ENCODE measurements at regions not wholly inside any gene's neighbourhood (a gene's known extent, or its start where the extent isn't known, plus 50 kb on each side); places are given as distances from the start of the nearest gene placed in this dataset.

DNA sequence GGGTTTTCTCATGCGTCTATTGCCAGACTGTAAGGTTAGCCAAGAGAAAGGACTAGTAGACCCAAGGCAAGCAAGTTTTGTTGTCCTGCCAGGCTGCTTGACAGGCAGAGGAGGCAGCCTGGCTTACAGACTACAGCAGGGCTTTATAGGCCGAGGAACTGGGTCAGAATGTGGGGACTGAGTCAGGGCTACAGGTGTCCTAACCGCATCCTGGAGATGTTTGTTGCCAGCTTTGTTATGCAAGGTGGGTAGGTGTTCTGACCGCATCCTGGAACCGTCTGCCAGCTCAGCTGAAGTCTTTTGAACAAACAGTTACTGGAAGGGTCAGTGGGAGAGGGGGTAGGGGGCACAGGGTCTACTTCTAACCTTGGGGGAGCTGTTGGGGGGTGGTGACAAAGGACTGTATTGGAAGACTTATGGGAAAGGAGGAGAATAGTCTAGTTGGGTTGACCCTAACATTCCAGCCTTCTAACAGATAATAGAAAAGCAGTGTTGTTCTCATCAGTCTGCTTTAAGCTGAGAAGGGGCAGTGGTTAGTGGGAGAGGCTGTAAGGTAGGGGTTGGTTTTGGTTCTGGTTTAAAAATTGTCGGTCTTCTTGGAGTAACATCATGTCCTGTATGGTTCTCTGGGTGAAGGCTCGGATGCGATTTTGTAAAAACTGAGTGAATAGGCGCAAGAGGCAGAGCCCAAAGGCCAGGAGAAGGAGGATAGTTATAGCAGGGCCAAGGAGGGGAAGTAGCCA is 913.8 kb upstream of the SLITRK5 start:
- DNase-seq: no peak

DNA sequence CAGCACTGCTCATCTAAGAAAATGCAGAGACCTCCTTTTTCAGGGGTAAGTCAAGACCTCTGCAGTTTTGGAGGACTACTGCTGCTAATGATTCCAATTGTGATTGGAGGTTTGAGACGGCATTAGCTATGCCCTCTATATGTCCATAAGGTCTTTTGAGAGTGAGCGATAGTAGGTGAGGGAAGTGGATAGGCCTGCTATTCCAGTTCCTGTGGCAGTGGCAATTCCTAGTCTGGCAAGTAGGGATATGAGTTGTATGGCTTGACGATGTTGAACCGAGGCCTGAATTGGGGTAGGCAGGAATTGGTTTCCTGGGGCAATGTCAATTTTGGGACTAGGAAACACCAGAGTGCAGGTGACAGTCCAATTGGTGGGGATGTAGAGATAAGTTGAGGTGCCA is 913.1 kb upstream of the SLITRK5 start:
- no peak for DNase-seq

DNA sequence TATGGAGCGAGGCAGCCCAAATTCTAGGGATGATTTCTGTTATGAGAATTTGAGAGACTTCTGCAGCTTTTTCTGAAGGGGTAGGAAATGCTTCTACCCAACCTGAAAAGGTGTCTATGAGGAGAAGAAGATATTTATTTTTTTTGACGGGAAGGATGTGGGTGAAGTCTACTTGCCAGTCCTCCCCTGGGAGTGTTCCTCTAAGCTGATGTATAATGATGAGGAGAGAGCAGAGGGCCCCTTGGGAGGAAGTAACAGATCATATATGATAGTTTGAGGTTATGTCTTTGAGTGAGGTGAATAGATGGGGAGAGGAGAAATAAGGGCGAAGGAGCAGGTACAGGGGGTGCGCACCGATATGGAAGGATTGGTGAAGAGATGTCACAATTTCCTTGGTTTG is 910.6 kb upstream of the SLITRK5 start:
- no peak for DNase-seq

DNA sequence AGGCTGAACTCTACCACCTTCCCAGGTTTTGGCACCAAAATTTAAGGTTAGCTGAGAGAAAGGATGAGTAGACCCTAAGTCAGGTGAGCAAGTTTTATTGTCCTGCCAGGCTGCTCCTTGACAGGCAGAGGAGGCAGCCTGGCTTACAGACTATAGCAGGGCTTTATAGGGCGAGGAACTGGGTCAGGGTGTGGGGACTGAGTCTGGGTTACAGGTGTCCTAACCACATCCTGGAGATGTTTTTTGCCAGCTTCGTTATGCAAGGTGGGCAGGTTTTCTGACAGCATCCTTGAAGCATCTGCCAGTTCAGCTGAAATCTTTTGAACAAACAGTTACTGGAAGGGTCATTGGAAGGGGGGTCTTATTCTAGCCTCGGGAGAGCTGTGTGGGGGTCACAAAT is 905.7 kb upstream of the SLITRK5 start:
- no peak for DNase-seq

DNA sequence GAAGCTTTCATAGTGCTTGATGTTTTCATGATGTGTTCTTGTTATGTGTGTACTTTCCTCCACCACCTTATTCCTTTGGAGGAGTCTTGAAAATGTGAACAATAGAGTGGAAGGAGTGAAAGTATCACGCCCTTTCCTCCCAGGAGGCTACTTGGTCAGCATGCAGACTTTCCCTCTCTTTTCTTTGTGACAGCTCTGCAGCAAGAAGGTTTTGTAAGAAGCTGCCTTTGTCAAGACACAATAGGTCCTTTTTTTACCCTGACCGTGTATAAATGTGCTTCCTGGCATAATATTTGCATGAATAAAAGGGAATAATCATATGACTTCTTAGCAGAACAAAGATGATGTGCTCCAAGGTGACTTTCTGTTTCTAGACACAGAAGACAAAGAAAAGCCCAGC is 882.6 kb upstream of the SLITRK5 start:
- no peak for DNase-seq

DNA sequence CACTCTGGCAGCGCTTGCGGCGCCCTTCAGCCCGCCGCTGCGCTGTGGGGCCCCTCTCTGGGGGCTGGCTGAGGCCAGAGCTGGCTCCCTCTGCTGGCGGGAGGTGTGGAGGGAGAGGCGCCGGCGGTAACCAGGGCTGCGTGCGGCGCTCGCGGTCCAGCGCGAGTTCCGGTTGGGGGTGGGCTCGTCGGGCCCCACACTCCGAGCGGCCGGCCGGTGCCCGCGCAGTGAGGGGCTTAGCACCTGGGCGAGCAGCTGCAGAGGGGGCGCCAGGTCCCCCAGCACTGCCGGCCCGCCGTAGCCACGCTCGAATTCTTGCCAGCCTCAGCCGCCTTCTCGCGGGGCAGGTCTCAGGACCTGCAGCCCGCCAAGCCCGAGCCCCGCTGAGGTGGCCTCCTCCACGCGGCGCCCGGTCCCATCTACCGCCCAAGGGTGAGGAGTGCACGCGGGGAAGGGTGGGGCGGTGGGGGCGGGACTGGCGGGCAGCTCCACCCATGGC is 879.0 kb upstream of the SLITRK5 start:
- DNase-seq: no peak

DNA sequence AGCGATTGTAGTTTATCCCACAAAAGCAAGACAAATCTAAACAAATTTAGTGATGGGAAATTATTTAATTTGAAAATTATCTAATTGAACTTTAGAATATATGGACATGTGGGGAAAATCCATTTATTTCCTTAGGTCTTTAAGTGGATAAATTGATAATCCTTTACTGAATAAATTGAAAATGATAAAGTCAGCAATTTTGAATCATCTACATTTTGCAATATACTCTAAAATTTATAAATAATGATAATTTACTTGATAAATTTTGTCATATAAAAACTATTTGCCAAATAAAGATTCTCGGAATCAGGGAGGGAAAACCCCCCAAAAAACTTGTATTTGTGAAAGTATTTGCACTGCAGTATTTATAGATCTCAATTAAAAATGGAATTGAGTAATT is 875.3 kb upstream of the SLITRK5 start:
- no peak for DNase-seq

DNA sequence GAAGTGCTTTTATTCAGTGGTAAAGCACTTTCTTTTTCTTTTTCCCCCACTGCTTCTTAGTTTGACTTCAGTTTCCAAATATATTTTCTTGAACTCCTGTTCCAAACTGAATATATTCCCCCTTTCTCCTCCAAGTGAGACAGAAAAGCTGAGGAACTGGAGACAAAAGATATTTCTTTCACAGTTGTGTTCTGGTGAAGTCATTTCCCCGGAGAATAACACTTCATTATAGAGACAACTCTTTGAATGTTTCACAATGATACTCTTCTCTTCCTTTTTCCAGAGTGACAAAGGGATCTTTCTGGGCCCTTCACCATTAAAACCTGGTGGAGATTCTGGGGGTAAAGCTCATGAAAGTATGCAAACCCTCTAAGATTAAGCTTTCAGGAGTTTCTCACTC is 860.8 kb upstream of the SLITRK5 start:
- no peak for DNase-seq

DNA sequence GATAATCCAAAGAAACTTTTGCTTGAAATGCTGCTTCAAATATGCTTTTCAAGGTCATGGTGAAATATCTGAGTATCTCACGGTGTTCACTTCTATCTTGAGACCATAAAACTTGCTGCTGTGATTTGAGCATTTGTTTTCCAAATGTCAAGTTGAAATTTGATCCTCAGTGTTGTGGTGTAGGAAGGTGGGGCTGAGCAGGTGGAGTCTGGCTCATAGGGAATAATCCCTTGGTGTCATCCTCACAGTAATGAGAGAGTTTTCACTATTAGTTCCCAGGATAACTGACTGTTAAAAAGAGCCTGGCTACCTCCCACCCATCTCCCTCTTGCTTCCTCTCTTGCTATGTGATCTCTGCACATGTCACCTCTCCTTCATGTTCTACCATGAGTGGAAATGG is 858.0 kb upstream of the SLITRK5 start:
- no peak for DNase-seq

DNA sequence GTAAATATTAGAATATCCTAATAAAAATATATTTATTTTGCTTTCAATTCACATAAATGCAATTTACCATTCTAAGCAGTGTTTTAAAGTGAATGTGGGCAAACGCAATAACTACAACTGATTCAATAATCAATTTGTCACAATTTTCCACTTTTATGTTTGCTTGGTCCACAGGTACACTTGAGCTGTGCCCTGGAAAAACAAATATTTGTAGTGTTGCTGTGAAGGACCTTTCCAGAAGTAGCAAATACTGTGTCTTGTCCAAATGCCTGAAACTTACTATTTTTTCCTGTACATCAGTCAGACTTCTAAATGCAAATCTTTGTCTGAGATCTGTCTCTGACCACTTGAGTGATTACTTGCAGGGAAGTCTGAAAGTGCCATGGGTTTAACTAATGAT is 845.8 kb upstream of the SLITRK5 start:
- DNase-seq: no peak

DNA sequence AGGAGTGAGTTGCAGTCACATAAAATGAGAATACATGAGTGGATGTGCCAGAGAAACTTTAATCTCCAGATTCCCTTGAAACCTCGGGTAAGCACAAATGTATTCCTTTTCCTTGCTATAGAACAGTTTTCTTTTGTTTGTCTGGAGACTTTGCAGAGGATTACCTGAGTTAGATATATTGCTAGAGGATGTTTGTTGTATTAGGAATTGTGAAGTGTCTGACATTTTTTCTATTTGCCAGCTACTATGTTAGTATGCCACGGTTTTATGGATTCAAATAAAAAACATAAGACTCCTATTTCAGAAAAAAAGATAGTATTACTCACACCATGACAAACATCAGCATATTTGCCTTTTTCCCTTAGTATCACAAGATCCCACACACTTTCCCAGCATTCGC is 844.9 kb upstream of the SLITRK5 start:
- DNase-seq: no peak

DNA sequence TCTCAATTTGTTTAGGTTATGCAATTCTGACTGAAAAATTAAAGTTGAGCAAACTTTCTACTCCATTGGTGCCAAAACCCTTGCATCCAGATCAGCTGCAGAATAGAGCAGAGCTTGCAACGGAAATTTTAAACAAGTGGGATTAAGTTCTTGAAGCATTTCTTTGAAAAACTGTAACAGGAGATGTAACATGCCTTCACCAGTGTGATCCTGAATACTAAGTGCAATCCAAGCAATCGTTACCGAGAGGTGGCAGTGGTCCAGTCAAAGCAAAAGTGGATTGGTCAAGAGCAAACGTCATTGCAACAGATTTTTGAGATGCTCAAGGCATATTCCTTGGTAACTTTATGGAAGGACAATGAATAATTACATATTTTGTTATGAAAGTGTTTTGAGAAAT is 841.1 kb upstream of the SLITRK5 start:
- DNase-seq: no peak

DNA sequence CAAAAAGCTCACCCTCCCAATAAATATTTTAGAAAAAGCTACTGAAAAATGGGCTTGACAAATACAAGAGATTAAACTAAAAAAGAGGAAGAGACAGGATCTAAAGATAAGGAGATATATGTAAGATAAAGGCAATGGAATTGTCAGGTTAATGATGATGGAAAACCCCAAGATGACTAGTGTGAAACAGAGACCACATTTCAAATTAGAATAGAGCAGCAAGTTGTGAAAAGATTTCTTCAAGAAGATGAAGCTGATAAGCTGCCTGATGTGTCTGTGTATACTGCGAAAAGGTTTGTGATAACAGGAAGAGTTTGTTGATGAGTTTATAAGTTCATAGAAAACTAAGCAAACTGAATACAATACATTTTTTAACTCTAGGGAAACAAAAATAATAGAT is 840.1 kb upstream of the SLITRK5 start:
- DNase-seq: no peak

DNA sequence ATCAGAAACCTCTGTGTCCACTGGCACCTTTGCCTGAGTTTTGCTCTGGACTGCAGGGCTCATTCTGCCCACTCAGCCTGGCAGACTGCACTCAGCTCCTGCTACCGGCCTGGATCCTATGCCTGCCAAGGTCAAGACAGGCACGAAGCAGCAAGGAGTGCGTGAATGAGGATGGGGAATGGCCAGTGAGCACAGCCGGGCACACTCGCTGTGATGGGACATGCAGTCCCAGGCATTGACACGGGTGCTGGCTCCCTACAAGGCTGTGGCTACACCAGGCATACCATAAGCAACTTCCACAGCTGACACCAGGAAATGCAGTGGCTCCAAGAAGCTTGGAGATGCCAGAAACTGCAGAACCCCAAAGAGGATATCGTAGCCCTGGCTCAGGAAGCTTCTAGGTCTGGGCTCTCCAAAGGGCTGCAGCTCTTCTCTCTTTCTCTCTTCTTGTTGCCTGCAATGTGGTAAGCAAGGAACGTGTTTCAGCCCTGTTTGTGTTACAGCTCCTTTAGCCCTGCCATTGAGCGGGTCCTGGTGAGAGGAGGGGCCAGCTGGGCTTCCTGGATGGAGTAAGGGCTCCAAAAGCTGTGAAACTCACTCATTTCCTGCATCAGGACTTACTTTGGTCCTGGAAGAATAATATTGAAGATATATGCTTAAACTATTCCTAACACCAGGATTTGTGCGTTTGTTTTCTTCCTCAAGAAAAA is 832.6 kb upstream of the SLITRK5 start:
- no peak for DNase-seq

DNA sequence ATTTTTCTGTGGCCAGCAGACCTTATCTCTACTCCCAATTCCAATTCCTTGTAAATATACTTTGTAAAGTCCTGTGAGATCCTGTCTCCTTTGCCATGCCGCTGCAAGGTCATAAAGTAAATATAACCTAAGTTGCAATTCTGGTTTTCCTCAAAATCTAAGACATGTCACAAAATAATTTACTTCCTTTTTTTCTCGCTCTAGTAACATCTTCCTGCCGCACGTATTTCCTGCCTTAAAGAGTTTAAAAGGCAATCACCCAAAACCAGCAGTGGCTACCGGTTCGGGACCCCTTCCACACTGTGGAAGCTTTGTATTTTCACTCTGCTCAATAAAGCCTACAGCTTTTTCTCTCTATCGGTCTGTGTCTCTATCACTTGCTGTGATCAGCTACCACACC is 832.0 kb upstream of the SLITRK5 start:
- no peak for DNase-seq

DNA sequence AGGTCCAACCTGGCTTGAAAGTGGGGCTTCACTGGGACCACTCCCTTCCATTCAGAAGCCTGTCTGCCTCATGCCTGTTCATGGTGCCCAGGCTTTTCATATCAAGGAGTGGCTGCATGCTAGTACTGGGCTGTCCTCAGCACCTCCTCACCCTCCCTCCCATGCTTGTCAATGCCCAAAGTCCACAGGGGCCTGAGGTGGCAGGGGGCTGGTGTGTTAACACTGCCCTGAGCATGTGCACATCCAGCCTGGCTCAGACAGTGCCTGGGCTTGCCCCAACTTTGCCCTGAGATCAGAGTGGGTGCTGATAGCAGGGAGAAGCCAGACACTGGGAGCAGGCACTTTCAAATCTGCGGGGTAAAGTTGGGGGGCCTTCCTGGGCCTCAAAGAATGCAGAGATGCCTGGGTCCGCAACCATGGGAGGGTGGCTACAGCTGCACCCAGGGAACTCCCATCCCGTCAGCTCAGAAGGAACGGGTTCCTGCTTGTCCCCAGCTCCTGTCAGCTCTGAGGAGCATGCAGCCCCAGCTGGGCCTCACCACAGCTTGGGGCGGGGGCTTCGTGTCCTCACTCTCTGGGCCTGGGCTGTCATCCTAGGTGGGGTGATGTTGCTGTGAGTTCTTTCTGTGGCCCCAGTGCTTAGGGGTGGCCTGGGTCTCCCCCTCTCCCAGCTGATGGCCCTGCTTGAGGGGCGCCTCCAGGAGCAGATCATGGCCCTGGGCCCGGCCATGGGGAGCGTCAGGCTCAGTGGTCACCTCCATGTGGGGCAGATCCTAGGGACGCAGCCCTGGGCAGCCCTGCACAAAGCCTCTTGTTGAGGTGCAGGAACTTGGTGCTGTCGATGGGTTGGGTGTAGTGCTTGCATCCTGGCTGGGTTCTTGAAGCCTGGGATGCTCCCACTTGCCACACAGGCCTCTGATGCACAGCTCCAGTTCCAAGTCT is 830.6 kb upstream of the SLITRK5 start:
- DNase-seq: no peak

DNA sequence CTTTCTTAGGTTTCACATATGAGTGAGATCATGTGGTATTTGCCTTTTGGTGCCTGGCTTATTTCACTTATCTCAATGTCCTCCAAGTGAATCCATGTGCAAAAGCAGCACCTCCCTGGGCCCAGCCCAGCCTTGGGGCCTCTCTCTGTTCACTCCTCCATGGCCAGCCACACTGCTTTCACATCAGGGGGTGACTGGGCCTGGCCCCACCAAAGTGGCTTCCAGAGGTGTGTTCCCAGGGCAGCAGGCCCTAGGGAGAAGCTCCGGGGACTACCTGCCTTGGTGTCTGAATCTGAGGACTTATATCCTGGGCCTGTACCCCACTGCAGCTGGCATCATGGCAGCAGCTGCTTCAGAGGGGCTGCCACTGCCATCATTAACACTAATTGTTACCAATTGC is 829.9 kb upstream of the SLITRK5 start:
- no peak for DNase-seq

DNA sequence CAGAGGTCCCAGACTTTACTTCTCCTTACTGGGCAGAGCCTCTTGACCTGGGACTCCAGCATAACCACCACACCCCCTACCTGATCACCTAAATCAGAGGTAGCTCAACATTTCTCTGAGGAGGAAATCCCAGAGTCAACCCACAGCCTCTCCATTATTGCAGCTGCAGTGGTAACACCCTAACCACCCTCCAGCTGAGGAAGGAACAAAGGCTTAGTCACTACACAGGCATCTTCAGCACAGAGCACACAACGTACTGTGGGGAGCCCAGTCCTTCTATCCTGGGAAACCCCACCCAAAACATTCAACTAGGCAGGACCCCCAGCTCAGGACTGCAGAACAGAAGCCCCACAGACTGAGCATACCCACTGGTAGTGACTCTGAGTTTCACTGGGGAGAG is 824.7 kb upstream of the SLITRK5 start:
- DNase-seq: no peak

DNA sequence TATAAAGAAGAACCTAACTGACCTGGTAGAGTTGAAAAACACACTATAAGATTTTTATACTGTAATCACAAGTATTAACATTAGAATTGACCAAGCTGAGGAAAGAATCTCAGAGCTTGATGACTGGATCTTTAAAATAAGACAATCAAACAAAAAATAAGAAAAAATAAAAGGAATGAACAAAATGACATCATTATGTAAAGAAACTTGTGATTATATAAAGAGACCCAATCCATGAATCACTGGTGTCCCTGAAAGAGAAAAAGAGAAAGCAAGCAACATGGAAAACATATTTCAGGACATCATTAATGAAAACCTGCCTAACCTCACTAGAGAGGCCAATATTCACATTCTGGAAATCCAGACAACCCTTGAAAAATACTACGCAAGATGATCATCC is 822.5 kb upstream of the SLITRK5 start:
- DNase-seq: no peak

DNA sequence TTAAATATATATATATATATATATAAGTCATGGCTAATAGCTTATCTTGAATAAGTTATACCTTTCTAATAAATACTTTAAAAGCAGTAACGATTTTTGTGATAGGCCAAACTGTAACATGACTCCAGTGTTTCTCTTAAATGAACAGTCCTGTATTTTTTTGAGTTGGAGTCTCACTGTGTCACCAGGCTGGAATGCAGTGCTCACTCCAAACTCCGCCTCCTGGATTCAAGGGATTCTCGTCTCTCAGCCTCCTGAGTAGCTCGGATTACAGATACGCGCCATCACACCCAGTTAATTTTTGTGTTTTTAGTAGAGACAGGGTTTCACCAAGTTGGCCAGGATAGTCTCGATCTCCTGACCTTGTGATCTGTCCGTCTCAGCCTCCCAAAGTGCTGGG is 814.2 kb upstream of the SLITRK5 start:
- DNase-seq: no peak

DNA sequence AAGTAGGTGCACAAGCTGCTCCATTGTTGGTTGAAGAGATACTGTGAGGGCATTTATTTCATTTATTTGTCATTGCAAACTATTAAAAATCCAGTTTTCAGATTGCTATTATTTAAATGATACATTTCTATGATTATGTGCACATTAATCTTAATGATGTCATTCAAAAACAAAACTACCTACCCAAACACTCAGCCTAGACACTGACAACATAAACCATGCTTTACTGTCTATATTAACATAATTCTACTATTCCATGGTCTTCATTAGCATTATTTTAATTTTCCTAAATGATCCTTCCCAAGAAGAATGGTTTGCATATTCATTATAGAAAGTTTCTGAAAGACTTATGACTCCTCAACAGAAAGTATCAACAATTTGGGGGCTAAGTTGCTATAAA is 813.0 kb upstream of the SLITRK5 start:
- DNase-seq: no peak

DNA sequence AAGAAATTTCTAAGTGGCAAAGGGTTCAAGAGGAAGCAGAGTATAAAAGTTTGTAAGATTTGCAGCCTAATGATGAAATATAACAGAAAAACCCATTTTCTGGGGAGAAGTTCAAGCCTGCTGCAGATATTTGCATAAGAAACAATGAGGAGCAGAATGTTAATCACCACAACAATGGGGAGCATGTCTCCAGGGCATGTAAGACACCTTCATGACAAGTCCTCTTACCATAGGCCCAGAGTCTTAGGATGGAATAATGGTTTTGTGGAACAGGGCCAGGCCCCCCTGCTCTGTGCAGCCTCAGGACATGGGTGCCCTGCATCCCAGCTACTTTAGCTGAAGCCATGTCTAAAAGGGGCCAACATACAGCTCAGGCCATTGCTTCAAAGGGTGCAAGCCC is 809.0 kb upstream of the SLITRK5 start:
- DNase-seq: no peak

DNA sequence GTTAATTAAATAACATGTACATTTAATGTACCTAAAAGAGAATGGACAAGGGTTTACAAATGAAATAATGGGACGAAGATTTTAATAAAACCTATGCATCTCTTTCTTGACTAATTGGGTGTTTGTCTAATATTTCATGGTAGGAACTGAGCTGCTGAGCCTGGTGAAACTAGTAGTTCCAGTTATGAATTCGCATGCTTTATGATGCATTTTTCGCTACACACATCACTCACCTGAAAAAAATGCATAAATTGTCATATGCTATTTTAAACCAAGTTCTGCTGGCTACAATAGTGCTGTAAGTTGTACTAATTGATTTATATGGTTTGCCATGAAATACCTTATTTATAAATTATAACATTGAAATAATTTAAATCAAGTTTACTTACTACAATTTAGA is 806.8 kb upstream of the SLITRK5 start:
- DNase-seq: no peak
